PFSK-1 (cell line): ENCODE measurements at regions not wholly inside any gene's neighbourhood (a gene's known extent, or its start where the extent isn't known, plus 50 kb on each side); places are given as distances from the start of the nearest gene placed in this dataset.

Source experiments
- POLR2AphosphoS5 ChIP-seq: IDR thresholded peaks from 2 replicates; pipeline ENCODE4 v1.6.1; 2012; ENCODE audit warnings: low read depth, mild to moderate bottlenecking, control low read depth, low read length, moderate library complexity
- SIN3A ChIP-seq: IDR thresholded peaks from 2 replicates; pipeline ENCODE4 v1.6.1; 2012; ENCODE audit warnings: mild to moderate bottlenecking, low read length, moderate library complexity, borderline replicate concordance; ENCODE audit not compliant: insufficient read depth

DNA sequence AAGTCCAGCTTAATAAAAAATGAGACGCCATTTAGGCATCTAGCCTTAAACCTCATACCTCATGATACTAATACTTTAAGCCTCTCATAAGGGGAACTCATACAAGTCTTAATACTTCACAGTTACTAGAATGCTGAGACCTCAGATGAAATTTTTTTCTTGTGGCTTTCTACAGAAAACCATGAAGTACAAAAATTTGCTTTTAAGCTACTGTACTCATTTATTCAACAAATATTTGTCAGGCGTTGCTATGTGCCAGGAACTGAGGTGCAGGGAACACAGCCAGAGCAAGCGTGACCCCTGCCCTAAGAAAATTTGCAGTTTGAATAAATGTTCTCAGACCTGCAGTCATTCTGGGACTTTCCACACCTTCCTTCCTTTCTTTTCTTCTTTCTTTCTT is 150.6 kb downstream of the MRPL39 start:
- TF ChIP-seq POLR2AphosphoS5: no peak
- no peak for TF ChIP-seq SIN3A
